ENCODE measurements at regions not wholly inside any gene's neighbourhood (a gene's known extent, or its start where the extent isn't known, plus 50 kb on each side); places are given as distances from the start of the nearest gene placed in this dataset.
A peak's percentile ranks its signal among the peaks of the same experiment; 100 is the strongest.

- DNase-seq = no peak
Measured at GRCh38 chr14:35222872-35223466, 69.2 kb upstream of the PSMA6 start.

- no peak for DNase-seq
Measured at GRCh38 chr14:35223927-35224326, 68.3 kb upstream of the PSMA6 start.

DNA sequence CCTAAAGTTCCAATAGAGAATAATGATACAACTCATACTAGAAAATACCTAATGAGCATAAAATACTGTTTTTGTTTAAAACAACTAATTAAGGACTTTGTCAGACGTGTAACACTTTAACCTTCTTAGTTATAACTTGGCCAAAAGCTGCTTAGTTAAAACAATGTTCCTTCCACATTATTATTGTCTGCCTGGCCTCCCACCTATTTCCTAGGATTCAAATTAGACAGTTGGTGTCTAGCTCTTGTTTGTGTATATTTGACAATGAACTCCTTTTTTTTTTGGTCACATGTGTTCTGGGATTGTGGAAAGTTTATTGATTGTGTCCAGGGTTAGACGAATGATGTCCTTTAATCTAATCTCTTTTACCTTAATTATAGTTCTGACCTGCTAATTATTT, 67.6 kb upstream of the PSMA6 start:
- DNase-seq = no peak

GRCh38 chr14:35229084-35229791, 62.9 kb upstream of the PSMA6 start:
- DNase-seq = no peak

- DNase-seq = peak; percentile 35
Measured at GRCh38 chr14:35229792-35230089, 62.4 kb upstream of the PSMA6 start.

GRCh38 chr14:35231207-35231760, 60.9 kb upstream of the PSMA6 start:
- no peak for DNase-seq

GRCh38 chr14:35234012-35234805, 58.0 kb upstream of the PSMA6 start:
- DNase-seq = no peak

DNA sequence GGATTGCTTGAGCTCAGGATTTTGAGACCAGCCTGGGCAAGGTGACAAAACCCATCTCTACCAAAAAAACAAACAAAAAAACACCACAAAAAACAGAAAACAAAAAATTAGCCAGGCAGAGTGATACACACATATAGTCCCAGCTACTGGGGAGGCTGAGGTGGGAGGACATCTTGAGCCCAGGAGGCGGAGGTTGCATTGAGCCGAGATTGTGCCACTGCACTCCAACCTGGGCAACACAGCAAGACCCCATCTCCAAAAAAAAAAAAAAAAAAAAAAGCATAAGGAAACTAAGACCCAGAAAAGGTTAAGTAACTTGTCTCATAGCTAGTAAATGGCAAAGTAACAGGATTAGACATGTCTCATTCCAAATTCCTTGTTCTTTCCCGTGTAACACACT, 56.3 kb upstream of the PSMA6 start:
- DNase-seq = no peak

- DNase-seq = no peak
Measured at GRCh38 chr14:35236806-35237205, 55.4 kb upstream of the PSMA6 start.

DNA sequence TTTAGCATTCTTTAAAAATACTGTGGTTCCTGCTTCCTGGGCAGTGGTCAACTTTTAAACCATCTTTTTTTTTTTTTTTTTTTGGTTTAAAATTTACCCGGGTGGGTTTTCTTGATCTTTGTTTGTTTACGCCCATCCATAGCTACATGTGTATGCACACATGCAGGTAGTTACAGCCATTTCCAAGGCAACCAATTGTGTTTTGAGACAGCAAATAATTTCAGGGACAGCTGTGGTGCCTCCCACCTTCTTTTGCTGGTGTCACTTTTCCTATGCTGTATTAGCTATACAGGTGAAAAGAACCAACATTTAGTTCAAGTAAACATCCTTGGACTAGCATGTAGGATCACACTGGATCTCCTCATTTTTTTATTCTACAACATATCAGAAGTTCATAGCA, 52.0 kb upstream of the PSMA6 start:
- DNase-seq = peak; percentile 68
